ENCODE measurements at regions not wholly inside any gene's neighbourhood (a gene's known extent, or its start where the extent isn't known, plus 50 kb on each side); places are given as distances from the start of the nearest gene placed in this dataset.

GRCh38 chr2:146094185-146094584, 1574.3 kb upstream of the ZEB2 start:
- Histone ChIP-seq H3K27me3 (ENCODE audit: insufficient read depth, low read length) (no peaks in the 10 kb centered on the region), H3K4me2 (ENCODE audit: low read length) (no peak overlapping the region), H3K4me1 (ENCODE audit: insufficient read depth, low read length) (no peaks in the 10 kb centered on the region), H3K36me3 (ENCODE audit: insufficient read depth, low read length) (no peaks in the 10 kb centered on the region), H3K27ac (ENCODE audit: low read depth, low read length) (no peak overlapping the region), H3K9me3 (ENCODE audit: insufficient read depth, low read depth, low read length) (peaks cover 13% of the 10 kb centered on the region), H3K79me2 (ENCODE audit: insufficient read depth, low read length) (no peaks in the 10 kb centered on the region), H3K9ac (ENCODE audit: low read length) (no peak overlapping the region), H4K20me1 (ENCODE audit: insufficient read depth, low read length) (no peaks in the 10 kb centered on the region), H3K4me3 (ENCODE audit: insufficient read depth, low read depth, low read length) (no peak overlapping the region), H2AFZ (ENCODE audit: low read depth, low read length) (no peak overlapping the region)
- Mint-ChIP-seq H3K9me3 (ENCODE audit: unreplicated experiment) (peaks cover 16% of the 10 kb centered on the region), H3K36me3 (ENCODE audit: low read depth, unreplicated experiment) (peaks cover 3% of the 10 kb centered on the region), H3K4me3 (ENCODE audit: unreplicated experiment) (no peak overlapping the region), H3K27me3 (ENCODE audit: low read depth, unreplicated experiment) (no peaks in the 10 kb centered on the region), H3K4me1 (ENCODE audit: low read depth, unreplicated experiment) (no peaks in the 10 kb centered on the region), H3K27ac (ENCODE audit: unreplicated experiment) (no peak overlapping the region)
- TF ChIP-seq CTCF (IDR thresholded peaks at IDR 0.05; ENCODE audit: insufficient read depth, low read depth, low read length): no peak
- no peak for TF ChIP-seq EZH2 (IDR thresholded peaks at IDR 0.05; ENCODE audit: insufficient read depth, low read length)
- DNase-seq (ENCODE audit: low read depth) (no peak), FAIRE-seq (no peak)

GRCh38 chr2:146081459-146081858, 1561.5 kb upstream of the ZEB2 start:
- TF ChIP-seq CTCF (IDR thresholded peaks at IDR 0.05; ENCODE audit: insufficient read depth, low read depth, low read length) (no peak), EZH2 (IDR thresholded peaks at IDR 0.05; ENCODE audit: insufficient read depth, low read length) (no peak)
- no peak overlapping the region for H2AFZ ChIP-seq (ENCODE audit: low read depth, low read length)
- H3K36me3 ChIP-seq (ENCODE audit: insufficient read depth, low read length): no peaks in the 10 kb centered on the region
- Mint-ChIP-seq H3K27me3 (ENCODE audit: low read depth, unreplicated experiment) (no peaks in the 10 kb centered on the region), H3K36me3 (ENCODE audit: low read depth, unreplicated experiment) (no peaks in the 10 kb centered on the region), H3K4me3 (ENCODE audit: unreplicated experiment) (no peak overlapping the region), H3K4me1 (ENCODE audit: low read depth, unreplicated experiment) (peaks cover 5% of the 10 kb centered on the region), H3K9me3 (ENCODE audit: unreplicated experiment) (no peaks in the 10 kb centered on the region), H3K27ac (ENCODE audit: unreplicated experiment) (no peak overlapping the region)
- no peaks in the 10 kb centered on the region for H3K79me2 ChIP-seq (ENCODE audit: insufficient read depth, low read length)
- no peak overlapping the region for H3K9ac ChIP-seq (ENCODE audit: low read length)
- H3K4me3 ChIP-seq (ENCODE audit: insufficient read depth, low read depth, low read length): no peak overlapping the region
- DNase-seq (ENCODE audit: low read depth) (no peak), FAIRE-seq (no peak)
- H3K4me1 ChIP-seq (ENCODE audit: insufficient read depth, low read length): no peaks in the 10 kb centered on the region
- H3K27ac ChIP-seq (ENCODE audit: low read depth, low read length): no peak overlapping the region
- H3K9me3 ChIP-seq (ENCODE audit: insufficient read depth, low read depth, low read length): no peaks in the 10 kb centered on the region
- no peaks in the 10 kb centered on the region for H4K20me1 ChIP-seq (ENCODE audit: insufficient read depth, low read length)
- H3K27me3 ChIP-seq (ENCODE audit: insufficient read depth, low read length): no peaks in the 10 kb centered on the region
- no peak overlapping the region for H3K4me2 ChIP-seq (ENCODE audit: low read length)

- H2AFZ ChIP-seq (ENCODE audit: low read depth, low read length): no peak overlapping the region
- H3K4me1 ChIP-seq (ENCODE audit: insufficient read depth, low read length): no peaks in the 10 kb centered on the region
- no peaks in the 10 kb centered on the region for H4K20me1 ChIP-seq (ENCODE audit: insufficient read depth, low read length)
- no peak overlapping the region for H3K27ac Mint-ChIP-seq (ENCODE audit: unreplicated experiment)
- no peak overlapping the region for H3K27ac ChIP-seq (ENCODE audit: low read depth, low read length)
- H3K79me2 ChIP-seq (ENCODE audit: insufficient read depth, low read length): no peaks in the 10 kb centered on the region
- H3K9me3 ChIP-seq (ENCODE audit: insufficient read depth, low read depth, low read length): no peaks in the 10 kb centered on the region
- H3K4me2 ChIP-seq (ENCODE audit: low read length): no peak overlapping the region
- no peak overlapping the region for H3K4me3 ChIP-seq (ENCODE audit: insufficient read depth, low read depth, low read length)
- no peaks in the 10 kb centered on the region for H3K36me3 ChIP-seq (ENCODE audit: insufficient read depth, low read length)
- no peaks in the 10 kb centered on the region for H3K27me3 ChIP-seq (ENCODE audit: insufficient read depth, low read length)
- no peaks in the 10 kb centered on the region for H3K27me3 Mint-ChIP-seq (ENCODE audit: low read depth, unreplicated experiment)
- no peak overlapping the region for H3K4me3 Mint-ChIP-seq (ENCODE audit: unreplicated experiment)
- FAIRE-seq: no peak
- H3K9me3 Mint-ChIP-seq (ENCODE audit: unreplicated experiment): no peaks in the 10 kb centered on the region
- H3K36me3 Mint-ChIP-seq (ENCODE audit: low read depth, unreplicated experiment): no peaks in the 10 kb centered on the region
- peaks cover 5% of the 10 kb centered on the region for H3K4me1 Mint-ChIP-seq (ENCODE audit: low read depth, unreplicated experiment)
- no peak for TF ChIP-seq EZH2 (IDR thresholded peaks at IDR 0.05; ENCODE audit: insufficient read depth, low read length)
- TF ChIP-seq CTCF (IDR thresholded peaks at IDR 0.05; ENCODE audit: insufficient read depth, low read depth, low read length): no peak
- no peak overlapping the region for H3K9ac ChIP-seq (ENCODE audit: low read length)
- DNase-seq (ENCODE audit: low read depth): no peak
Observed at GRCh38 chr2:146080925-146081324, 1561.0 kb upstream of the ZEB2 start.

All from astrocyte (in vitro differentiated cells and primary cell).